Neutrophil (primary cell): ENCODE measurements at regions not wholly inside any gene's neighbourhood (a gene's known extent, or its start where the extent isn't known, plus 50 kb on each side); places are given as distances from the start of the nearest gene placed in this dataset.

Experiments
- H3K27ac ChIP-seq: fragments of 200-600 bp; sonication (generic); 2 replicates; pipeline ENCODE4 v1.5.1; 2016; ENCODE audit warnings: mild to moderate bottlenecking, moderate library complexity
- H3K27me3 ChIP-seq: fragments of 200-600 bp; sonication (generic); 2 replicates; pipeline ENCODE4 v1.6.0; 2016; ENCODE audit warnings: mild to moderate bottlenecking
- H3K36me3 ChIP-seq: fragments of 200-600 bp; sonication (generic); 2 replicates; pipeline ENCODE4 v1.5.1; 2017
- H3K4me1 ChIP-seq, 2 experiments: fragments of 200-600 bp in 1 of 2; sonication (generic) in 1 of 2; 1 replicate in 1 of 2; 2 replicates in 1 of 2; pipeline versions ENCODE4 v1.5.1 to v1.6.1; 2013 to 2016; ENCODE audit warnings: low read depth in 1 of 2, low read length in 1 of 2, mild to moderate bottlenecking in 1 of 2, moderate library complexity in 1 of 2; ENCODE audit not compliant: control insufficient read depth in 1 of 2, insufficient read depth in 1 of 2
- H3K4me3 ChIP-seq, 2 experiments: fragments of 200-600 bp in 1 of 2; sonication (generic) in 1 of 2; 1 replicate in 1 of 2; 2 replicates in 1 of 2; pipeline ENCODE4 v1.5.1; 2013 to 2016; ENCODE audit warnings: low read depth in 1 of 2, low read length in 1 of 2, mild to moderate bottlenecking in 1 of 2, moderate library complexity in 1 of 2
- H3K9me3 ChIP-seq: fragments of 200-600 bp; sonication (generic); 2 replicates; pipeline ENCODE4 v1.5.1; 2016
- TF ChIP-seq, protein P1 (sequence below): fragments of 200-600 bp; sonication (generic); IDR thresholded peaks from 2 replicates; pipeline ENCODE4 v1.5.1; 2016; ENCODE audit warnings: antibody characterized with exemption

DNA sequence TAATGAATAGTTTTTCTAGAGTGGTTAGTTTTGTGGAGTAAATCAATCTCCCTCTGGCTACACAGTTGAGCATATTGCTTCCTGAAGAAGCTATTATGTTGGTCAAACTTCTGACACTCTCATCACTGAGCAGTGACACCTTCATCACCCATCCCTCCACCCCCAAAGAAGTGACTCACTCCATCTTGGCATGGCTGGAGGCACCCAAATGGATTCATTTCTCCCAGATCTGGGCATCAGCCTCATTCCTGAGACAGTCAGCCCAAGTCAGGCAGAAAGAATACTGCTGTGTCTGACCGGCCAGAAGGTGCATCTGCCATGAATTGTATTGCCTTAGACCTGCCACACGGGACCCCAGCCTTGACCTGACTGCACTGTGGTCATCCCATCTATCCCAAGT, 117.0 kb upstream of the HABP2 start:
- TF ChIP-seq, protein P1, sequence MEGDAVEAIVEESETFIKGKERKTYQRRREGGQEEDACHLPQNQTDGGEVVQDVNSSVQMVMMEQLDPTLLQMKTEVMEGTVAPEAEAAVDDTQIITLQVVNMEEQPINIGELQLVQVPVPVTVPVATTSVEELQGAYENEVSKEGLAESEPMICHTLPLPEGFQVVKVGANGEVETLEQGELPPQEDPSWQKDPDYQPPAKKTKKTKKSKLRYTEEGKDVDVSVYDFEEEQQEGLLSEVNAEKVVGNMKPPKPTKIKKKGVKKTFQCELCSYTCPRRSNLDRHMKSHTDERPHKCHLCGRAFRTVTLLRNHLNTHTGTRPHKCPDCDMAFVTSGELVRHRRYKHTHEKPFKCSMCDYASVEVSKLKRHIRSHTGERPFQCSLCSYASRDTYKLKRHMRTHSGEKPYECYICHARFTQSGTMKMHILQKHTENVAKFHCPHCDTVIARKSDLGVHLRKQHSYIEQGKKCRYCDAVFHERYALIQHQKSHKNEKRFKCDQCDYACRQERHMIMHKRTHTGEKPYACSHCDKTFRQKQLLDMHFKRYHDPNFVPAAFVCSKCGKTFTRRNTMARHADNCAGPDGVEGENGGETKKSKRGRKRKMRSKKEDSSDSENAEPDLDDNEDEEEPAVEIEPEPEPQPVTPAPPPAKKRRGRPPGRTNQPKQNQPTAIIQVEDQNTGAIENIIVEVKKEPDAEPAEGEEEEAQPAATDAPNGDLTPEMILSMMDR = no peak
- H3K27ac ChIP-seq = no peak overlapping the region
- no peaks in the 10 kb centered on the region for H3K36me3 ChIP-seq
- no peaks in the 10 kb centered on the region for H3K27me3 ChIP-seq
- no peaks in the 10 kb centered on the region for H3K4me1 ChIP-seq
- no peaks in the 10 kb centered on the region for H3K9me3 ChIP-seq
- H3K4me3 ChIP-seq = no peak overlapping the region

DNA sequence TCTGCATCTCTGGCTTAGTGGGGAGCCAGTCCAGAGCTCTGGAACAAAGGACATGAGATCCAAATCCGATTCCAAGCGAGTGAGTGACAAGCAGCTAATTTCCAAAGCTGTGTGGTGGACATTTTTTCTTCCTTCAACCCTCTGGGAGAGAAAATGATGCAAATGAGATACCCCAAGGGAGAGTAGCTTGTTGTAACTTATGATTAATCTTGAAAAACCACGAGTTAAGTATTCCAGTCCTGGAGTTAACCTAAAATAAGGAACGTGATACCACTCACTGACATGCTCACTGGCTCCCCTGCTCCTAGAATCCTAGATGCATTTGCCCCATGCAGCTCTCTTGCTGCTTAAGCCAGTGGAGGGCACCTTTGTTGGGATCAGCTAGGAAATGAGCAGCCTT, 116.0 kb upstream of the HABP2 start:
- Histone ChIP-seq H3K9me3 (no peaks in the 10 kb centered on the region), H3K27me3 (no peaks in the 10 kb centered on the region), H3K36me3 (no peaks in the 10 kb centered on the region), H3K4me1 (no peaks in the 10 kb centered on the region), H3K4me3 (no peak overlapping the region), H3K27ac (no peak overlapping the region)
- TF ChIP-seq, protein P1 = no peak

DNA sequence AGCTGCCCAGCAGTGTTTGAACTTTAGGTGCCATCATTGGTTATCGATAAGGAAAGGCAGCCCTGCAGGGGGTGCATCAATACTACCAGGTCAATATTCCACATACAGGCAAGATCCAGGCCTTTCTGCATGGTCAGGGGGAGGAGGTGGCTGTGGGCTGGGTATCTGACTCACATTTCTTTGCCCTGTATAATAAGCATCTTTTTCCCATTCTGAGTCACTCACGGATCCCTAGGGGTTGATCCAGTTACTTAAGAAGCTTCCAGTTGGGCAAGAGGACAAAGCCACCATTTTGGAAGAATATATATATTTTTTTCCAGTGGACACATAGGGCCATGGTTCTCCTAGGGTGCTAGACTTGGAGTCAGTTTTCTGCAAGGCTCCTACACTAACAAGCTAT, 114.2 kb upstream of the HABP2 start:
- no peaks in the 10 kb centered on the region for H3K9me3 ChIP-seq
- no peaks in the 10 kb centered on the region for H3K4me1 ChIP-seq
- H3K27me3 ChIP-seq = no peaks in the 10 kb centered on the region
- TF ChIP-seq, protein P1 = no peak
- no peaks in the 10 kb centered on the region for H3K36me3 ChIP-seq
- no peak overlapping the region for H3K27ac ChIP-seq
- no peak overlapping the region for H3K4me3 ChIP-seq

DNA sequence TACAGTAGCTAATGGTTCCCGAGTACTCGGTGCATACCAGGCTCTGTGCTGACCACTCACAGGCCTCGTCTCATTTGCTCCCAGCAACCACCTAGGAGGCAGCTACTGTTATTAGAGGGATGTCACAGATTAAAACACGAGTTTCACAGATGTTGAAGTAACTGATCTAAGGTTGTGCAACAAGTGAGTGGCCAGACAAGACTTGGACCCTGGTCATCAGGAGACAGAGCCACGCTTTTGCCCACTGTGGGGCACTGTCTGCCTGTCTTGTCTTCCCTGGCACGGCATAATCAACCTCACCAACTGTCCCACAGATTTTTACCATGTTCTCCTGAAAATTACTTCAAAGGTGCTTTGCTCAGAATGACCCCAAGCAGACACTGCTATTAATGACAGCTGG, 111.6 kb upstream of the HABP2 start:
- H3K4me1 ChIP-seq = no peaks in the 10 kb centered on the region
- no peak overlapping the region for H3K27ac ChIP-seq
- H3K9me3 ChIP-seq = no peaks in the 10 kb centered on the region
- TF ChIP-seq, protein P1 = no peak
- H3K4me3 ChIP-seq = no peak overlapping the region
- H3K27me3 ChIP-seq = no peaks in the 10 kb centered on the region
- H3K36me3 ChIP-seq = no peaks in the 10 kb centered on the region

DNA sequence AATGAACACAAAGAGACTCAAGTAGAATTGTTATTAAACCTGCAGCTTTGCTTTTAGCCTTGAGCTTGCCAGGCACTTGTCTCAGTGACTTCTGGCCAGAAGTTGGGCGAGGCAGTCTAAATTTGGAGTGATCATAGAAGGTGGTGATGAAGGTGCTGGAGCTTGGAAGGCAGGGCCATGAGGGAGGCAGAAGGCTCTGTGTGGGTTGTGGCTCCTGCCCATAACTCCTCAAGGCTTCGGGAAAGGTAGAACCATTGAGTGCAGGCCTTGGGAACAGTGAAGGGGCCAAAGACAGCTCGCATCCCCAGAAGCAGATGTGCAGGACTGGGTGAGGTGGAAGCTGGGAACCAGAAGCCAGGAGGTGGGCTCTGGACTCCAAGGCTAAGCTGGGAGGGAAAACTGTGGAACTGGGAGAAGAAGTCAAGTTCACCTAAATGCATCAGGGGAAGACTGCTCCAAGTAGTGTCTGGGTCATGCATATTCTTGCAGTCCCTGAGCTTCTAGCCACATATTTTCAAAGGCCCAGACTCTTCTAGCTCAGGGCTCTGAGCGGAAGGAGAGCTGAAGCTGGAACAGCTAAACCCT, 111.1 kb upstream of the HABP2 start:
- no peaks in the 10 kb centered on the region for H3K4me1 ChIP-seq
- H3K27ac ChIP-seq = no peak overlapping the region
- H3K27me3 ChIP-seq = no peaks in the 10 kb centered on the region
- H3K4me3 ChIP-seq = no peak overlapping the region
- TF ChIP-seq, protein P1 = no peak
- H3K9me3 ChIP-seq = no peaks in the 10 kb centered on the region
- no peaks in the 10 kb centered on the region for H3K36me3 ChIP-seq

DNA sequence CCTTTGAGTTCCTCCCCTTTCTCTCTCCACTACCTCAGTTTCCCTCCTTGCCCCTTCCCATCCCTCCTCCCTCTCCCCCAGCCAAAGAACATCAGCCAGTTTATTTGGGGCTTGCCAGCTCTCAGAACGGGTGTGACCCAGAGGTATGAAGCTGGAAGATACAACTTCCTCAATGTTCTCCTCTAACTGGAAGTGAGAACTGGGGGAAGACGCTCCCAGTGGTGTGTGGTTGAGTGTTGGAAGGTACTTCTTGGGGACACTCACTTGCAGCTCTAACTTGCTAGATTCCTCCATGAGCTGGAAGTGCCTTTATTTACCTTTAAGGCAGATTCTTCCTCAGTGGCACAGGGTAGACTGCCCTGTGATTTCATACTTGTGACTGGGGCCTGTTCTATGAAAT, 110.5 kb upstream of the HABP2 start:
- Histone ChIP-seq H3K27ac (no peak overlapping the region), H3K4me1 (no peaks in the 10 kb centered on the region), H3K4me3 (no peak overlapping the region), H3K36me3 (no peaks in the 10 kb centered on the region), H3K9me3 (no peaks in the 10 kb centered on the region), H3K27me3 (no peaks in the 10 kb centered on the region)
- TF ChIP-seq, protein P1 = no peak
